ENCODE measurements at regions not wholly inside any gene's neighbourhood (a gene's known extent, or its start where the extent isn't known, plus 50 kb on each side); places are given as distances from the start of the nearest gene placed in this dataset.

GRCh38 chr18:24853076-24853475 is 392.6 kb downstream of the HRH4 start:
- Mint-ChIP-seq H3K27ac (no peak overlapping the region), H3K36me3 (no peaks in the 10 kb centered on the region), H3K9me3 (no peaks in the 10 kb centered on the region), H3K27me3 (ENCODE audit: low read depth) (no peaks in the 10 kb centered on the region), H3K4me1 (peaks cover 19% of the 10 kb centered on the region), H3K4me3 (no peak overlapping the region)
- ChIA-PET POLR2A (no interaction called here), CTCF (no interaction called here)
- ATAC-seq (no peak), DNase-seq (ENCODE audit: low spot score) (peak; percentile 25)
- no peak for TF ChIP-seq ETV6 (CRISPR knock-in tag; IDR thresholded peaks at IDR 0.05)
- no peak for TF ChIP-seq ERG (CRISPR knock-in tag; IDR thresholded peaks at IDR 0.05)
- TF ChIP-seq ATF2 (CRISPR knock-in tag; IDR thresholded peaks at IDR 0.05; ENCODE audit: borderline replicate concordance, low read depth), result no peak
- TF ChIP-seq OVOL2 (CRISPR knock-in tag; IDR thresholded peaks at IDR 0.05; ENCODE audit: borderline replicate concordance), result no peak
- TF ChIP-seq ZNF317 (CRISPR knock-in tag; IDR thresholded peaks at IDR 0.05; ENCODE audit: borderline replicate concordance, low read depth), result no peak
- no peak for TF ChIP-seq E2F5 (CRISPR knock-in tag; IDR thresholded peaks at IDR 0.05)
- TF ChIP-seq PRRX2 (CRISPR knock-in tag; IDR thresholded peaks at IDR 0.05), result no peak
- TF ChIP-seq JAZF1 (CRISPR knock-in tag; IDR thresholded peaks at IDR 0.05), result no peak
- TF ChIP-seq CREB1 (CRISPR knock-in tag; IDR thresholded peaks at IDR 0.05), result no peak
- no peak for TF ChIP-seq ZNF219 (CRISPR knock-in tag; IDR thresholded peaks at IDR 0.05; ENCODE audit: borderline replicate concordance)
- TF ChIP-seq MYBL2 (CRISPR knock-in tag; IDR thresholded peaks at IDR 0.05), result no peak
- no peak for TF ChIP-seq ZBTB43 (CRISPR knock-in tag; IDR thresholded peaks at IDR 0.05)
- TF ChIP-seq ZNF671 (CRISPR knock-in tag; IDR thresholded peaks at IDR 0.05), result no peak
- no peak for TF ChIP-seq TEAD1 (CRISPR knock-in tag; IDR thresholded peaks at IDR 0.05)

DNA sequence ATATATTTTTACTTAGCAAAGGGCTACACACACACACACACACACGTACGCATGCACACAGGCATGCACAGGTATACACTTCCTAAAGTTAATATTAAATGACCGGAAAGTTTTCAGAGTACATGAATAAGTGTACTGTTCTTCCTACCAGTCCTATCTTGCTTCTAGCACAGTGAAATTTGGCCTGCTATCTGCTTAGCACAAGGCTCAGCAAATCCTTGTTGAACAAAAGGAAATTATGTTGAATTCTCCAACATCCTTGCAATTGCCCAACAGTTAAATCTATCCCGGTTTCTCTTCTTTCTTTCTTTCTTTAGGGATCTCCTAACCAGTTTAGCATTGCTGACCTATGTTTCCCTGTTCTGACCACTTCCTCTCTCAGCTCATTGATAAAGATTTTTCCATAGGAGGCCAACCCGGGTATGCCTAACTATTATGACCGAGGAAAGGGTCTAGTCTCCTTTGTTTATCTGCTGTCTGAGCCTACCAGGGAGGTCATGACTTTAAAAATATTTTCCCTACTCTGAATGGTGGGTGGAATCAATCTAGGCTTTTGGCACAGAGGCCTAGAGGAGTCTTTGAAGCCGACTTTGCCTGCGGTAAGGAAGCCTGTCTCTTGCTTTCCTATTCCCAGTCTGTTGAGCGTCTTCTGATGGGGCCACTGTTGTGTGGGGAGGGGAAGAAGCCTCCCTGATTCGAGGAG is 400.7 kb downstream of the HRH4 start:
- Mint-ChIP-seq H3K4me1 (peaks cover 25% of the 10 kb centered on the region), H3K4me3 (no peak overlapping the region), H3K27me3 (ENCODE audit: low read depth) (no peaks in the 10 kb centered on the region), H3K36me3 (no peaks in the 10 kb centered on the region), H3K27ac (no peak overlapping the region), H3K9me3 (no peaks in the 10 kb centered on the region)
- DNase-seq (ENCODE audit: low spot score) (no peak), ATAC-seq (peak; percentile 24; the same call in 1 of the 2 replicates)
- TF ChIP-seq, protein P1, sequence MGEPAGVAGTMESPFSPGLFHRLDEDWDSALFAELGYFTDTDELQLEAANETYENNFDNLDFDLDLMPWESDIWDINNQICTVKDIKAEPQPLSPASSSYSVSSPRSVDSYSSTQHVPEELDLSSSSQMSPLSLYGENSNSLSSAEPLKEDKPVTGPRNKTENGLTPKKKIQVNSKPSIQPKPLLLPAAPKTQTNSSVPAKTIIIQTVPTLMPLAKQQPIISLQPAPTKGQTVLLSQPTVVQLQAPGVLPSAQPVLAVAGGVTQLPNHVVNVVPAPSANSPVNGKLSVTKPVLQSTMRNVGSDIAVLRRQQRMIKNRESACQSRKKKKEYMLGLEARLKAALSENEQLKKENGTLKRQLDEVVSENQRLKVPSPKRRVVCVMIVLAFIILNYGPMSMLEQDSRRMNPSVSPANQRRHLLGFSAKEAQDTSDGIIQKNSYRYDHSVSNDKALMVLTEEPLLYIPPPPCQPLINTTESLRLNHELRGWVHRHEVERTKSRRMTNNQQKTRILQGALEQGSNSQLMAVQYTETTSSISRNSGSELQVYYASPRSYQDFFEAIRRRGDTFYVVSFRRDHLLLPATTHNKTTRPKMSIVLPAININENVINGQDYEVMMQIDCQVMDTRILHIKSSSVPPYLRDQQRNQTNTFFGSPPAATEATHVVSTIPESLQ (CRISPR knock-in tag; IDR thresholded peaks at IDR 0.05), result no peak
- ChIA-PET CTCF (interaction anchor here (1.4 kb wide), 1 partner anchor 180 kb away, joined by 3 read pairs; no protein-coding TSS in a partner anchor), POLR2A (no interaction called here)

All from WTC11 (cell line).